ENCODE measurements at regions not wholly inside any gene's neighbourhood (a gene's known extent, or its start where the extent isn't known, plus 50 kb on each side); places are given as distances from the start of the nearest gene placed in this dataset.

GRCh38 chr1:9435153-9435636 is 104.1 kb upstream of the SLC25A33 start:
- DNase-seq (ENCODE audit: low read depth): peak; percentile 16
- H3K4me3 ChIP-seq (ENCODE audit: low read depth, low read length): no peak overlapping the region
- no peak for TF ChIP-seq CTCF (IDR thresholded peaks at IDR 0.05; ENCODE audit: insufficient read depth, low read depth, low read length)

GRCh38 chr1:9435854-9436640 is 103.2 kb upstream of the SLC25A33 start:
- no peak overlapping the region for H3K4me3 ChIP-seq (ENCODE audit: low read depth, low read length)
- DNase-seq (ENCODE audit: low read depth): peak; percentile 64
- no peak for TF ChIP-seq CTCF (IDR thresholded peaks at IDR 0.05; ENCODE audit: insufficient read depth, low read depth, low read length)

- no peak for TF ChIP-seq CTCF (IDR thresholded peaks at IDR 0.05; ENCODE audit: insufficient read depth, low read depth, low read length)
- no peak overlapping the region for H3K4me3 ChIP-seq (ENCODE audit: low read depth, low read length)
- peak; percentile 69 for DNase-seq (ENCODE audit: low read depth)
Measured at GRCh38 chr1:9437961-9438430, 101.3 kb upstream of the SLC25A33 start.

- DNase-seq (ENCODE audit: low read depth): peak; percentile 95
- no peak for TF ChIP-seq CTCF (IDR thresholded peaks at IDR 0.05; ENCODE audit: insufficient read depth, low read depth, low read length)
- H3K4me3 ChIP-seq (ENCODE audit: low read depth, low read length): no peak overlapping the region
Measured at GRCh38 chr1:9438431-9439073, 100.7 kb upstream of the SLC25A33 start.

- no peak overlapping the region for H3K4me3 ChIP-seq (ENCODE audit: low read depth, low read length)
- DNase-seq (ENCODE audit: low read depth): peak; percentile 34
Measured at GRCh38 chr1:9439074-9439761, 100.0 kb upstream of the SLC25A33 start.

More at GRCh38 chr1:9439074-9439761, 100.0 kb upstream of the SLC25A33 start:
- no peak for TF ChIP-seq CTCF (IDR thresholded peaks at IDR 0.05; ENCODE audit: insufficient read depth, low read depth, low read length)

Measured in fibroblast of villous mesenchyme (primary cell).